Gastroesophageal sphincter (tissue), 4 donors: ENCODE measurements at regions not wholly inside any gene's neighbourhood (a gene's known extent, or its start where the extent isn't known, plus 50 kb on each side); places are given as distances from the start of the nearest gene placed in this dataset.

Experiments
- ATAC-seq: fragments of 150-250 bp; one replicate; pipeline ENCODE4 v1.9.1; 2016; ENCODE audit warnings: mild to moderate bottlenecking, moderate library complexity
- H3K27ac ChIP-seq, 4 donors: fragments of 200-600 bp; sonication (generic) in 3 of 4; 1 replicate in 3 of 4; 2 replicates in 1 of 4; pipeline ENCODE4 v1.5.1; 2016 to 2019
- H3K27me3 ChIP-seq: fragments of 200-600 bp; sonication (generic); one replicate; pipeline ENCODE4 v1.5.1; 2019
- H3K36me3 ChIP-seq, 2 donors: fragments of 200-600 bp; sonication (generic); one replicate each; pipeline ENCODE4 v1.5.1; 2019; ENCODE audit warnings: control low read depth in 1 of 2
- H3K4me1 ChIP-seq, 3 donors: fragments of 200-600 bp; sonication (generic); 1 replicate in 2 of 3; 2 replicates in 1 of 3; pipeline ENCODE4 v1.5.1; 2016 to 2019; ENCODE audit warnings: control low read depth in 2 of 3
- H3K4me3 ChIP-seq, 2 donors: fragments of 200-600 bp; sonication (generic); one replicate each; pipeline ENCODE4 v1.5.1; 2019; ENCODE audit warnings: mild to moderate bottlenecking in 1 of 2, moderate library complexity in 1 of 2
- H3K9me3 ChIP-seq, 3 donors: fragments of 200-600 bp; sonication (generic); one replicate each; pipeline ENCODE4 v1.5.1; 2017 to 2019; ENCODE audit warnings: control low read depth in 2 of 3
- CTCF ChIP-seq, 4 experiments: fragments of 200-600 bp in 2 of 4; fragments of 450-650 bp in 2 of 4; sonication (generic) in 1 of 4; IDR thresholded peaks; one replicate each; pipeline ENCODE4 v1.5.1; 2017 to 2019; ENCODE audit warnings: antibody characterized with exemption in 4 of 4, mild to moderate bottlenecking in 2 of 4, moderate library complexity in 2 of 4
- EP300 ChIP-seq: sonication (generic); formaldehyde crosslinking; IDR thresholded peaks from one replicate; pipeline ENCODE4 v1.6.1; 2017; ENCODE audit warnings: antibody characterized with exemption, mild to moderate bottlenecking
- POLR2A ChIP-seq, 2 donors: fragments of 450-650 bp; IDR thresholded peaks; one replicate each; pipeline ENCODE4 v1.6.1; 2017; ENCODE audit warnings: antibody characterized with exemption in 2 of 2, mild to moderate bottlenecking in 2 of 2, moderate library complexity in 1 of 2
- POLR2AphosphoS5 ChIP-seq: sonication (generic); formaldehyde crosslinking; IDR thresholded peaks from one replicate; pipeline ENCODE4 v1.6.1; 2017; ENCODE audit warnings: antibody characterized with exemption
- WGBS, 2 donors: methylation state at CpG; one replicate each; pipeline ENCODE4 v1.1.5; 2018; ENCODE audit warnings: low coverage in 1 of 2; 5-methylcytosine and 5-hydroxymethylcytosine counted together

GRCh38 chr7:109757713-109758112 lies 1188.0 kb downstream of the DNAJB9 start:
- no peaks in the 10 kb centered on the region for H3K36me3 ChIP-seq
- no peak overlapping the region for H3K27ac ChIP-seq
- no peaks in the 10 kb centered on the region for H3K4me1 ChIP-seq
- no peaks in the 10 kb centered on the region for H3K27me3 ChIP-seq
- no peak overlapping the region for H3K4me3 ChIP-seq
- no peak for ATAC-seq
- peaks cover 0 to 14% (median 0%) of the 10 kb centered on the region in 3 donors for H3K9me3 ChIP-seq
- WGBS, 2 donors, result 0 to 36% methylated on average over 1 of the region's 1 CpG
- TF ChIP-seq POLR2AphosphoS5, result no peak
- no peak for TF ChIP-seq EP300
- no peak for TF ChIP-seq POLR2A (IDR thresholded peaks at IDR 0.05)
- TF ChIP-seq CTCF (IDR thresholded peaks at IDR 0.05), result no peak

- Histone ChIP-seq H3K27me3 (no peaks in the 10 kb centered on the region), H3K4me3 (no peak overlapping the region), H3K4me1 (no peaks in the 10 kb centered on the region), H3K27ac (no peak overlapping the region), H3K9me3 (peaks cover 0 to 6% (median 0%) of the 10 kb centered on the region in 3 donors), H3K36me3 (no peaks in the 10 kb centered on the region)
- TF ChIP-seq CTCF (IDR thresholded peaks at IDR 0.05) (no peak), EP300 (no peak), POLR2A (IDR thresholded peaks at IDR 0.05) (no peak), POLR2AphosphoS5 (no peak)
- WGBS, 2 donors, result 81 to 84% methylated on average over 3 of the region's 3 CpGs
- no peak for ATAC-seq
Measured at GRCh38 chr7:109763611-109764010, 1193.9 kb downstream of the DNAJB9 start.

- Histone ChIP-seq H3K36me3 (no peaks in the 10 kb centered on the region), H3K4me3 (no peak overlapping the region), H3K4me1 (no peaks in the 10 kb centered on the region), H3K27ac (no peak overlapping the region), H3K9me3 (peaks cover 0 to 12% (median 0%) of the 10 kb centered on the region in 3 donors), H3K27me3 (no peaks in the 10 kb centered on the region)
- TF ChIP-seq POLR2AphosphoS5 (no peak), CTCF (IDR thresholded peaks at IDR 0.05) (no peak), POLR2A (IDR thresholded peaks at IDR 0.05) (no peak), EP300 (no peak)
- no peak for ATAC-seq
- WGBS, 2 donors, result 75 to 93% methylated on average over 2 of the region's 3 CpGs
Measured at GRCh38 chr7:109772161-109772560, 1202.5 kb downstream of the DNAJB9 start.

- H3K27ac ChIP-seq, result no peak overlapping the region
- no peaks in the 10 kb centered on the region for H3K4me1 ChIP-seq
- H3K27me3 ChIP-seq, result no peaks in the 10 kb centered on the region
- no peak overlapping the region for H3K4me3 ChIP-seq
- ATAC-seq, result no peak
- no peaks in the 10 kb centered on the region for H3K36me3 ChIP-seq
- 60 to 71% methylated on average over 3 of the region's 3 CpGs for WGBS, 2 donors
- TF ChIP-seq EP300 (no peak), CTCF (IDR thresholded peaks at IDR 0.05) (no peak), POLR2AphosphoS5 (no peak), POLR2A (IDR thresholded peaks at IDR 0.05) (no peak)
- H3K9me3 ChIP-seq, result no peaks in the 10 kb centered on the region
Measured at GRCh38 chr7:109782806-109783205, 1213.1 kb downstream of the DNAJB9 start.

GRCh38 chr7:109806548-109806947 lies 1236.9 kb downstream of the DNAJB9 start:
- ATAC-seq, result no peak
- Histone ChIP-seq H3K27ac (no peak overlapping the region), H3K9me3 (no peaks in the 10 kb centered on the region), H3K36me3 (no peaks in the 10 kb centered on the region), H3K4me1 (no peaks in the 10 kb centered on the region), H3K4me3 (no peak overlapping the region), H3K27me3 (no peaks in the 10 kb centered on the region)
- TF ChIP-seq EP300 (no peak), POLR2AphosphoS5 (no peak), POLR2A (IDR thresholded peaks at IDR 0.05) (no peak), CTCF (IDR thresholded peaks at IDR 0.05) (no peak)
